ENCODE measurements at regions not wholly inside any gene's neighbourhood (a gene's known extent, or its start where the extent isn't known, plus 50 kb on each side); places are given as distances from the start of the nearest gene placed in this dataset.
"Not testable (repeated sequence)": the region's sequence is repeated elsewhere in the genome, so short reads cannot be mapped to it uniquely, and the experiment has no call there.

- not testable (repeated sequence) for TF ChIP-seq CTCF (IDR thresholded peaks at IDR 0.05; ENCODE audit: poor library complexity, severe bottlenecking); EP300 (conservative IDR thresholded peaks at IDR 0.05; ENCODE audit: poor library complexity, severe bottlenecking); MXI1 (conservative IDR thresholded peaks at IDR 0.05; ENCODE audit: poor library complexity, severe bottlenecking); EZH2 (IDR thresholded peaks at IDR 0.05; ENCODE audit: borderline replicate concordance, insufficient read depth, low read length, poor library complexity, severe bottlenecking); RAD21 (conservative IDR thresholded peaks at IDR 0.05); REST (IDR thresholded peaks at IDR 0.05; ENCODE audit: borderline replicate concordance)
These were observed 94.0 kb downstream of the QRSL1 start for GRCh38 chr6:106723419-106723818.

Measured in neural cell (in vitro differentiated cells).